Activated naive CD4-positive, alpha-beta T cell treated with anti-CD3 and anti-CD28 coated beads for 36 hours (primary cell): ENCODE measurements at regions not wholly inside any gene's neighbourhood (a gene's known extent, or its start where the extent isn't known, plus 50 kb on each side); places are given as distances from the start of the nearest gene placed in this dataset.
A peak's percentile ranks its signal among the peaks of the same experiment; 100 is the strongest.

ENCODE experiments used
- CTCF ChIA-PET: fragments of 350-600 bp; sonication (Branson Sonifier 250); formaldehyde crosslinking; loops from one replicate; lab custom pipeline; 2021; ENCODE audit warnings: antibody characterized with exemption; lab: Charles Lee
- DNase-seq: peaks from one replicate; pipeline ENCODE4 v3.0.0-alpha.2; 2020
- H3K27ac Mint-ChIP-seq: one replicate; pipeline ENCODE4 v1.8.0; 2021; ENCODE audit warnings: mild to moderate bottlenecking, mixed read lengths
- H3K27me3 Mint-ChIP-seq: one replicate; pipeline ENCODE4 v1.8.0; 2021; ENCODE audit warnings: low read depth, mixed read lengths
- H3K36me3 Mint-ChIP-seq: one replicate; pipeline ENCODE4 v1.8.0; 2021; ENCODE audit warnings: low read depth, mixed read lengths
- H3K4me1 Mint-ChIP-seq: one replicate; pipeline ENCODE4 v1.8.0; 2021; ENCODE audit warnings: low read depth, mixed read lengths
- H3K4me3 Mint-ChIP-seq: one replicate; pipeline ENCODE4 v1.8.0; 2021; ENCODE audit warnings: mild to moderate bottlenecking, moderate library complexity, mixed read lengths
- H3K9me3 Mint-ChIP-seq: one replicate; pipeline ENCODE4 v1.8.0; 2021; ENCODE audit warnings: mixed read lengths
- intact Hi-C: fragments of 100-400 bp; cut with micrococcal nuclease; formaldehyde crosslinking; loops from one replicate; pipeline ENCODE4 v1.15.1; 2023

- no peaks in the 10 kb centered on the region for H3K36me3 Mint-ChIP-seq
- no peak for DNase-seq
- CTCF ChIA-PET: no interaction called here
- no peak overlapping the region for H3K4me3 Mint-ChIP-seq
- intact Hi-C loops: no loop called here
- no peaks in the 10 kb centered on the region for H3K27me3 Mint-ChIP-seq
- no peaks in the 10 kb centered on the region for H3K4me1 Mint-ChIP-seq
- no peaks in the 10 kb centered on the region for H3K9me3 Mint-ChIP-seq
- no peak overlapping the region for H3K27ac Mint-ChIP-seq
These were observed 65.8 kb upstream of the PRPS1 start for GRCh38 chrX:107562482-107562881.

GRCh38 chrX:107563824-107564223 lies 64.5 kb upstream of the PRPS1 start:
- Mint-ChIP-seq H3K4me1 (no peaks in the 10 kb centered on the region), H3K9me3 (no peaks in the 10 kb centered on the region), H3K4me3 (no peak overlapping the region), H3K27ac (no peak overlapping the region), H3K36me3 (no peaks in the 10 kb centered on the region), H3K27me3 (no peaks in the 10 kb centered on the region)
- intact Hi-C loops: no loop called here
- no peak for DNase-seq
- CTCF ChIA-PET: no interaction called here

- intact Hi-C loops: no loop called here
- Mint-ChIP-seq H3K27me3 (no peaks in the 10 kb centered on the region), H3K4me1 (no peaks in the 10 kb centered on the region), H3K27ac (no peak overlapping the region), H3K9me3 (no peaks in the 10 kb centered on the region), H3K36me3 (no peaks in the 10 kb centered on the region), H3K4me3 (no peak overlapping the region)
- DNase-seq: no peak
- CTCF ChIA-PET: no interaction called here
These were observed 63.3 kb upstream of the PRPS1 start for GRCh38 chrX:107565015-107565414.

- intact Hi-C loops: no loop called here
- no peaks in the 10 kb centered on the region for H3K4me1 Mint-ChIP-seq
- no peak for DNase-seq
- H3K27ac Mint-ChIP-seq: no peak overlapping the region
- no peaks in the 10 kb centered on the region for H3K27me3 Mint-ChIP-seq
- no peak overlapping the region for H3K4me3 Mint-ChIP-seq
- no peaks in the 10 kb centered on the region for H3K9me3 Mint-ChIP-seq
- CTCF ChIA-PET: no interaction called here
- no peaks in the 10 kb centered on the region for H3K36me3 Mint-ChIP-seq
These were observed 62.2 kb upstream of the PRPS1 start for GRCh38 chrX:107565931-107566603.

GRCh38 chrX:107566604-107567262 lies 61.6 kb upstream of the PRPS1 start:
- Mint-ChIP-seq H3K27ac (no peak overlapping the region), H3K27me3 (no peaks in the 10 kb centered on the region), H3K36me3 (no peaks in the 10 kb centered on the region), H3K4me3 (no peak overlapping the region), H3K9me3 (no peaks in the 10 kb centered on the region), H3K4me1 (no peaks in the 10 kb centered on the region)
- intact Hi-C loops: no loop called here
- no peak for DNase-seq
- CTCF ChIA-PET: no interaction called here

- H3K9me3 Mint-ChIP-seq: no peaks in the 10 kb centered on the region
- CTCF ChIA-PET: no interaction called here
- no peak for DNase-seq
- no peaks in the 10 kb centered on the region for H3K27me3 Mint-ChIP-seq
- no peaks in the 10 kb centered on the region for H3K36me3 Mint-ChIP-seq
- no peak overlapping the region for H3K27ac Mint-ChIP-seq
- H3K4me1 Mint-ChIP-seq: no peaks in the 10 kb centered on the region
- intact Hi-C loops: no loop called here
- H3K4me3 Mint-ChIP-seq: no peak overlapping the region
These were observed 60.9 kb upstream of the PRPS1 start for GRCh38 chrX:107567370-107567769.

GRCh38 chrX:107571296-107571998 lies 56.9 kb upstream of the PRPS1 start:
- intact Hi-C loops: no loop called here
- Mint-ChIP-seq H3K36me3 (no peaks in the 10 kb centered on the region), H3K9me3 (no peaks in the 10 kb centered on the region), H3K27me3 (no peaks in the 10 kb centered on the region), H3K4me1 (no peaks in the 10 kb centered on the region), H3K4me3 (no peak overlapping the region), H3K27ac (no peak overlapping the region)
- DNase-seq: no peak
- CTCF ChIA-PET: no interaction called here

GRCh38 chrX:107573016-107573415 lies 55.3 kb upstream of the PRPS1 start:
- Mint-ChIP-seq H3K4me3 (no peak overlapping the region), H3K4me1 (no peaks in the 10 kb centered on the region), H3K9me3 (no peaks in the 10 kb centered on the region), H3K36me3 (no peaks in the 10 kb centered on the region), H3K27me3 (no peaks in the 10 kb centered on the region), H3K27ac (no peak overlapping the region)
- DNase-seq: no peak
- intact Hi-C loops: no loop called here
- CTCF ChIA-PET: no interaction called here

GRCh38 chrX:107574054-107574683 lies 54.1 kb upstream of the PRPS1 start:
- no peak overlapping the region for H3K4me3 Mint-ChIP-seq
- no peak for DNase-seq
- H3K4me1 Mint-ChIP-seq: no peaks in the 10 kb centered on the region
- no peaks in the 10 kb centered on the region for H3K9me3 Mint-ChIP-seq
- CTCF ChIA-PET: no interaction called here
- intact Hi-C loops: no loop called here
- no peaks in the 10 kb centered on the region for H3K36me3 Mint-ChIP-seq
- no peaks in the 10 kb centered on the region for H3K27me3 Mint-ChIP-seq
- H3K27ac Mint-ChIP-seq: no peak overlapping the region

- Mint-ChIP-seq H3K27ac (no peak overlapping the region), H3K4me3 (no peak overlapping the region), H3K4me1 (no peaks in the 10 kb centered on the region), H3K36me3 (no peaks in the 10 kb centered on the region), H3K9me3 (no peaks in the 10 kb centered on the region), H3K27me3 (no peaks in the 10 kb centered on the region)
- CTCF ChIA-PET: no interaction called here
- DNase-seq: no peak
- intact Hi-C loops: no loop called here
These were observed 53.6 kb upstream of the PRPS1 start for GRCh38 chrX:107574711-107575110.

- Mint-ChIP-seq H3K9me3 (no peaks in the 10 kb centered on the region), H3K36me3 (no peaks in the 10 kb centered on the region), H3K27ac (no peak overlapping the region), H3K4me3 (no peak overlapping the region), H3K4me1 (no peaks in the 10 kb centered on the region), H3K27me3 (no peaks in the 10 kb centered on the region)
- no peak for DNase-seq
- intact Hi-C loops: no loop called here
- CTCF ChIA-PET: no interaction called here
These were observed 51.9 kb upstream of the PRPS1 start for GRCh38 chrX:107576392-107576791.

- intact Hi-C loops: no loop called here
- no peak overlapping the region for H3K4me3 Mint-ChIP-seq
- H3K27me3 Mint-ChIP-seq: no peaks in the 10 kb centered on the region
- no peak overlapping the region for H3K27ac Mint-ChIP-seq
- peak; percentile 9 for DNase-seq
- CTCF ChIA-PET: no interaction called here
- H3K4me1 Mint-ChIP-seq: no peaks in the 10 kb centered on the region
- H3K36me3 Mint-ChIP-seq: no peaks in the 10 kb centered on the region
- no peaks in the 10 kb centered on the region for H3K9me3 Mint-ChIP-seq
These were observed 51.5 kb upstream of the PRPS1 start for GRCh38 chrX:107576841-107577240.
